GM12891 (cell line): ENCODE measurements at regions not wholly inside any gene's neighbourhood (a gene's known extent, or its start where the extent isn't known, plus 50 kb on each side); places are given as distances from the start of the nearest gene placed in this dataset.

Source experiments
- DNase-seq: peaks from one replicate; pipeline ENCODE4 v3.0.0; 2011; ENCODE audit warnings: low spot score; ENCODE audit not compliant: insufficient read length
- FAIRE-seq: peaks from 2 replicates; lab custom pipeline; 2011; peaks lifted over from hg19 to GRCh38; lab: Jason Lieb, UNC
- PAX5 ChIP-seq: IDR thresholded peaks from 2 replicates; pipeline ENCODE4 v1.6.1; 2011; ENCODE audit warnings: low read length, moderate library complexity, mild to moderate bottlenecking; ENCODE audit not compliant: insufficient read depth, severe bottlenecking
- POLR2A ChIP-seq: IDR thresholded peaks from 2 replicates; pipeline ENCODE4 v1.6.1; 2011; ENCODE audit warnings: low read depth, low read length, control low read depth
- POLR2AphosphoS5 ChIP-seq: IDR thresholded peaks from 2 replicates; pipeline ENCODE4 v1.6.1; 2011; ENCODE audit warnings: low read depth, low read length, control low read depth
- POU2F2 ChIP-seq: IDR thresholded peaks from 2 replicates; pipeline ENCODE4 v1.6.1; 2011; ENCODE audit warnings: low read depth, mild to moderate bottlenecking, control low read depth, low read length, moderate library complexity
- SPI1 ChIP-seq: IDR thresholded peaks from 2 replicates; pipeline ENCODE4 v1.6.1; 2011; ENCODE audit warnings: low read depth, low read length, control low read depth
- TAF1 ChIP-seq: IDR thresholded peaks from 2 replicates; pipeline ENCODE4 v1.6.1; 2011; ENCODE audit warnings: low read depth, low read length, control low read depth

GRCh38 chr13:29964181-29964845 lies 113.9 kb upstream of the UBL3 start:
- no peak for DNase-seq
- TF ChIP-seq TAF1 (no peak), PAX5 (no peak), POU2F2 (no peak), POLR2AphosphoS5 (no peak), SPI1 (no peak), POLR2A (no peak)
- FAIRE-seq: no peak

DNA sequence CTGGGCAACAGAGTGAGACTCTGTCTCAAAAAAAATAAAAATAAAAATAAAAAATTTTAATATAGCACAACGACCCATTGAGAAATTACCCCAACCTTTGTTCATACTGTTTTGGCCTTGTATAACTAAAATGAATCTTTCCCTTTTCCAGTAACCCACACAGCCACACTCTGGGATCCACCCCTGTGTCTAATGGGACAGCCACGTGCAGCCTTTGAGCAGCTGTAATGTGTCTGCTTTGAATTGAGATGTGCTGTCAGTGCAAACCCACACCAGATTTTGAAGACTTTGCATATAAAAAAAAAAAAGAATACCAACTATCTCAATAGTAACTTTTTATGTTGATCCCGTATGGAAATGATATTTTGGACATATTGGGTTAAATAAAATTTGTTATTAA lies 112.7 kb upstream of the UBL3 start:
- no peak for DNase-seq
- no peak for FAIRE-seq
- no peak for TF ChIP-seq POU2F2
- TF ChIP-seq POLR2A: no peak
- no peak for TF ChIP-seq SPI1
- no peak for TF ChIP-seq POLR2AphosphoS5
- no peak for TF ChIP-seq TAF1
- no peak for TF ChIP-seq PAX5

GRCh38 chr13:29961036-29961670 lies 110.7 kb upstream of the UBL3 start:
- TF ChIP-seq SPI1 (no peak), PAX5 (no peak), POLR2A (no peak), POLR2AphosphoS5 (no peak), TAF1 (no peak), POU2F2 (no peak)
- FAIRE-seq: no peak

DNA sequence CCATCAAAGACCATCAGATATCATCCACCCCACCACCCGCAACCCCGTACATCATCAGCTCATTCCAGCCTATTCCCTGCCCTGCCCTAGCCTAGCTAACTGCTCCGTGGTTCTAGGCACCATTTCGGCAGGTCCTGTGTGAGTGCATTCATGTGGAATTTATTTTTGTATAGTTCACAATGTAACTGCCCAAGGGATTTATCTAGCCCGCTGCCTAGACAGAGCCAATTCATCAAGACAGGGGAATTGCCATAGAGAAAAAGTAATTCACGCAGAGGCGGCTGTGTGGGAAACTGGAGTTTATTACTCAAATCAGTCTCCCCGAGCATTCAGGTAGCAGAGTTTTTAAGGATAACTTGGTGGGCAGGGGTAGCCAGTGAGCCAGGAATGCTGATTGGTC lies 109.2 kb upstream of the UBL3 start:
- DNase-seq (no peak), FAIRE-seq (no peak)
- TF ChIP-seq POLR2A: no peak
- TF ChIP-seq POLR2AphosphoS5: no peak
- TF ChIP-seq POU2F2: no peak

More at GRCh38 chr13:29961036-29961670, 110.7 kb upstream of the UBL3 start:
- no peak for DNase-seq

DNA sequence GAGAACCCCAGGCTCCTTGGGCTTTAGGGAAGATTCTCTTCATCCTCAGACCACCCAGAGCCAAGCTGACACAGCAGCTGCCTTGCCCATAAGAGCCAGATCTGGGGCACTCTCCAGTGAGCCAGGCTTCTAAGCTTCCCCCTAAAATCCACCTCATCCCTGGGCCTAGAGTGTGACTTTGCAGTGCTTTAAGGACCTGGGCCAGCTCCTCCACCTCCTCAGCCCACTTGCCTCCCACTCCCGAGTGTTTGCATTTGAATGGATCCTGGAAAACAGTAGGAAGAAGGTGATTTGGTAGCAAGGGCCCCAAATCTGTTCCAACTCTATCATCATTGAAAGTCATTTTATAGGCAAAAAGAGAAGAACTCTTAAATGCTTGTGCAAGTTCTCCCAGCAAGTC lies 108.7 kb upstream of the UBL3 start:
- FAIRE-seq (no peak), DNase-seq (no peak)
- TF ChIP-seq SPI1 (no peak), POU2F2 (no peak), PAX5 (no peak), TAF1 (no peak), POLR2AphosphoS5 (no peak), POLR2A (no peak)

DNA sequence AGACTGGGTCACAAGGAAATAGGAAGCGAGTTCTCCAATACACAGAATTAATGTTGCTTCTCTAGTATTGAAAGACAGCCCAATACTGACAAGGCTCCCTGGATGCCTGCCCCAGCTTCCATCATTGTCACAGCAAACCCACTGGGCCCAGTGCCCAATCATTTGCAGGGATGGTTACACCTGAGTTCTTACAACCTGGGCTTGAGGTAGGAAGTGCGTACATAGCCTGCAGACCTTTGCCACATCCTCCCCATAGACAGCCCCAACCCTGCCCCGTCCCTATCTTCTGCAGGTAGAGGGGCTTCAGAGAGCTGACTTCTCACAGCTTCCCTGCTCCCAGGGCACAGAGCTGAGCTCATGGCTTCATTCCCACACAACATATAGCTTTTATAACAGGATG lies 108.1 kb upstream of the UBL3 start:
- FAIRE-seq (no peak), DNase-seq (no peak)
- TF ChIP-seq SPI1 (no peak), POU2F2 (no peak), PAX5 (no peak), POLR2AphosphoS5 (no peak), POLR2A (no peak), TAF1 (no peak)

DNA sequence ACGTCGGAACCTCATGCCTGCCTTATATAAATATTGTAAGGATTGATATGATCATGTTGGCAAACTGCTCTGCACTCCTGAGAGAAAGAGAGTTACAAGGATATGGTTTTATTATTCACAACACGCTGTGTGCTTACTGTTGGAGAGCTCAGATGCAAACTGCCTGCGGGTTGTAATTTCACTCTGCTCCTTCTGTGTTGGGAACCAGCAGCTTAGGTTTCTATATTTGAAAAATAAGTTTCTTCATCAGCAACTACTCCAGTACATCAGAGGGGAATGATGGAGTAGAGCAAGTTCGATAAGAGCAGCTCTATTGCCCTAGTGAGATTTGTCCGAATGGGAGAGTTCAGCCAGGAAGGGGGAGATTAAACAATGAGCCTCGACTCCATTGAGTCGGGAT lies 106.9 kb upstream of the UBL3 start:
- DNase-seq: no peak
- TF ChIP-seq POLR2A (no peak), TAF1 (no peak), POLR2AphosphoS5 (no peak), SPI1 (no peak)
- FAIRE-seq: no peak

DNA sequence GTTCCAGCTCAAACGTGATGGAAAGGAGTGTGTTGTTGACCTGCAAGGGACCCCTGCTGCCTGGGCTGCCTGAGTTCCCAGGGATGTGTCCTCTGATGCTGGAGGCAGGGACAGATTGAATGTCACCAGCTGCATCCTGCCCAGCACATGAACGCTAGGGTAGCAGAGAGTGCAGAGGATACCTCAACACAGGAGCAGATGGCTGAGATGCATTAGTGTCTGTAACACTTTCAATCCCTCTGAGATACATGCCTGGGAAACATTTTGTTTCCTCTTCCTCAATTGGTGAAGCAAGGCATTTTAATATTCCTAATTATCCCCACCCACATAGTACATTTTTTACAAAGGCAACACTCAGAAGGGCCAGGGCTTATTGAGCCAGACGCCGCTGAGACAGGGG lies 106.4 kb upstream of the UBL3 start:
- FAIRE-seq (no peak), DNase-seq (no peak)
- TF ChIP-seq POLR2A (no peak), POU2F2 (no peak), SPI1 (no peak), PAX5 (no peak), POLR2AphosphoS5 (no peak), TAF1 (no peak)

- FAIRE-seq: no peak
- TF ChIP-seq SPI1: no peak
- no peak for TF ChIP-seq POU2F2
- TF ChIP-seq POLR2A: no peak
- no peak for TF ChIP-seq PAX5
- TF ChIP-seq POLR2AphosphoS5: no peak
- no peak for TF ChIP-seq TAF1
- no peak for DNase-seq
These were observed 104.8 kb upstream of the UBL3 start for GRCh38 chr13:29955137-29955650.
